ENCODE measurements at regions not wholly inside any gene's neighbourhood (a gene's known extent, or its start where the extent isn't known, plus 50 kb on each side); places are given as distances from the start of the nearest gene placed in this dataset.

DNA sequence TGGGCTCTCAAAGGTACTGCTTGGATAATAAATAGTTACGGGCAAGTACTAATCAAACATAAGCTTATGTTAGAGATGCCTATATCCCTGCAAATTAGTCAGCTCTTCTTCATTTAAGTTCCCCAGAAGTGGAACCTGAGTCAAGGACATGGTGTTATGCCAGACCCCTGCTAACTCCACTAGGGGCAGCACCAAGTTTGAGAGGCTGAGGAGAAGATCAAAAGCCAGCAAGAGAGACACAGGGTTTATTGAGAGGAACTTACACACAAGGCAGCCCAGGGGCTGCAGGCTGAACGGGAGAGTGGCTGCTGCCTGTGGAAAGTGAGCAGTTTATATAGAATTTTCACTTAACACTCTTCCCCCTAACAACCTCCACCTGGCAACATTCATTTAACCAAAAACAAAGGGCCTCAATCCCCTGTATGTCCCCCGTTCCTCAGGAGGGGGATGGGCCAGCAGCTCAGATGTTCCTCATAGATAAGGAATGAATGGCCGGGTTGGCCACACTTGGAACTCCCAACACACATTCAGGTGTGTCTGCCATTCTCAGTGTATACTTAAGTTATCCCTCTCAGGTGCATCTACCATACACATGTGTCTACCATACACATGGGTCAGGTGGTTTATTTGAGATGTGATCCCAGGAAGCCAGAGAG is 62.6 kb upstream of the GHITM start:
- no peak for DNase-seq

- DNase-seq = no peak
Observed at GRCh38 chr10:84077768-84078167, 61.5 kb upstream of the GHITM start.

- no peak for DNase-seq
Observed at GRCh38 chr10:84078771-84079170, 60.5 kb upstream of the GHITM start.

DNA sequence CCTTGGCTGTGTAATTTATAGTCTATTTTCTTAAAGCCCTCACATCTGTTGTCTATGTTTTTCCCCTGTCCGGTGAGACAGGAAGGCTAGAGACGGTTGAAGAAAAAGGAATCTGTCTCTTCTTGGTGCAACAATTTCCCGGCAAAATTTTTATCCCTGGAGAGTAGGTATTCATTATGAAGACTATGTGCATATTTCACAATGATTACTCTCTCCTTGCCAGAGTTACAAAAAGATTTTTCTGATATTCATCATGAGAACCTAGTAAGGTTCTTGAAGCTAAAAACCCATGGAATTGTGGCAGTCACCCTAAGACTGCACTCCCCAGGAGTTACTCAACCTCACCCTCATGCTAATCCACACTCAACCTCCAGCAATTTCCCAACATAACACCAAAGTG is 55.0 kb upstream of the GHITM start:
- no peak for DNase-seq

- no peak for DNase-seq
Observed at GRCh38 chr10:84087202-84087601, 52.1 kb upstream of the GHITM start.

- no peak for DNase-seq
Observed at GRCh38 chr10:84088626-84089025, 50.7 kb upstream of the GHITM start.

- no peak for DNase-seq
Observed at GRCh38 chr10:84089162-84089561, 50.1 kb upstream of the GHITM start.

All from NCI-H446 treated with DMSO at 0.1 percent for 48 hours (cell line).